ENCODE measurements at regions not wholly inside any gene's neighbourhood (a gene's known extent, or its start where the extent isn't known, plus 50 kb on each side); places are given as distances from the start of the nearest gene placed in this dataset.
"Not testable (repeated sequence)": the region's sequence is repeated elsewhere in the genome, so short reads cannot be mapped to it uniquely, and the experiment has no call there.

DNA sequence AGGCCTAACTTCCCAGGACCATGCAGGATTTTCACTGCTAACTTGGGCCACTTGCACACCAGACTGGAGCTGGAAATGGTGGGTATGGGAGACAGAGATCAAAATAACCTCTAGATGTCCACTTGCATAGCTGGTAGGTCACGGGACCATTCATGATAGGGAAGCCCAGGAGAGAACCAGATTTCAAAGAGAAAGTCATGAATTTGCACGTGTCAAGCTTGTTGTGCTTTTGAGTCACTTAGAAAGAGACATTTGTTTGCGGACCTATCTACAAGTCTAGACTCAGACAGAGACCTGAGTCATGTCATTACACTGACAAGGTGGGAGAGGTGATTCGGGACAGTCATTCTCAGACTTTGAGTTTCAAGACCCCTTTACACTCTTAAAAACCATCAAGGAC lies 704.1 kb downstream of the DTWD2 start:
- TF ChIP-seq, protein P1, sequence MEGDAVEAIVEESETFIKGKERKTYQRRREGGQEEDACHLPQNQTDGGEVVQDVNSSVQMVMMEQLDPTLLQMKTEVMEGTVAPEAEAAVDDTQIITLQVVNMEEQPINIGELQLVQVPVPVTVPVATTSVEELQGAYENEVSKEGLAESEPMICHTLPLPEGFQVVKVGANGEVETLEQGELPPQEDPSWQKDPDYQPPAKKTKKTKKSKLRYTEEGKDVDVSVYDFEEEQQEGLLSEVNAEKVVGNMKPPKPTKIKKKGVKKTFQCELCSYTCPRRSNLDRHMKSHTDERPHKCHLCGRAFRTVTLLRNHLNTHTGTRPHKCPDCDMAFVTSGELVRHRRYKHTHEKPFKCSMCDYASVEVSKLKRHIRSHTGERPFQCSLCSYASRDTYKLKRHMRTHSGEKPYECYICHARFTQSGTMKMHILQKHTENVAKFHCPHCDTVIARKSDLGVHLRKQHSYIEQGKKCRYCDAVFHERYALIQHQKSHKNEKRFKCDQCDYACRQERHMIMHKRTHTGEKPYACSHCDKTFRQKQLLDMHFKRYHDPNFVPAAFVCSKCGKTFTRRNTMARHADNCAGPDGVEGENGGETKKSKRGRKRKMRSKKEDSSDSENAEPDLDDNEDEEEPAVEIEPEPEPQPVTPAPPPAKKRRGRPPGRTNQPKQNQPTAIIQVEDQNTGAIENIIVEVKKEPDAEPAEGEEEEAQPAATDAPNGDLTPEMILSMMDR (optimal IDR thresholded peaks at IDR 0.05 in 1 of 3, IDR thresholded peaks at IDR 0.05 in 1 of 3, conservative IDR thresholded peaks at IDR 0.05 in 1 of 3; ENCODE audit: extremely low read depth in 1 of 3, insufficient read depth in 2 of 3, low read length in 3 of 3): not testable (repeated sequence)
- not testable (repeated sequence) for TF ChIP-seq EZH2 (IDR thresholded peaks at IDR 0.05; ENCODE audit: low read length)

All from keratinocyte (primary cell).